Upper lobe of left lung (tissue), 4 donors: ENCODE measurements at regions not wholly inside any gene's neighbourhood (a gene's known extent, or its start where the extent isn't known, plus 50 kb on each side); places are given as distances from the start of the nearest gene placed in this dataset.

ENCODE experiments used
- POLR2A ChIP-seq, 4 donors: fragments of 450-650 bp; IDR thresholded peaks; one replicate each; pipeline ENCODE4 v1.5.1; 2016 to 2017; ENCODE audit warnings: antibody characterized with exemption in 4 of 4, mild to moderate bottlenecking in 2 of 4
- TF ChIP-seq, protein P1 (sequence below), 6 experiments: fragments of 450-650 bp in 4 of 6; fragments of 200-600 bp in 2 of 6; sonication (generic) in 2 of 6; IDR thresholded peaks; one replicate each; pipeline ENCODE4 v1.5.1; 2016 to 2019; ENCODE audit warnings: antibody characterized with exemption in 6 of 6

- TF ChIP-seq, protein P1, sequence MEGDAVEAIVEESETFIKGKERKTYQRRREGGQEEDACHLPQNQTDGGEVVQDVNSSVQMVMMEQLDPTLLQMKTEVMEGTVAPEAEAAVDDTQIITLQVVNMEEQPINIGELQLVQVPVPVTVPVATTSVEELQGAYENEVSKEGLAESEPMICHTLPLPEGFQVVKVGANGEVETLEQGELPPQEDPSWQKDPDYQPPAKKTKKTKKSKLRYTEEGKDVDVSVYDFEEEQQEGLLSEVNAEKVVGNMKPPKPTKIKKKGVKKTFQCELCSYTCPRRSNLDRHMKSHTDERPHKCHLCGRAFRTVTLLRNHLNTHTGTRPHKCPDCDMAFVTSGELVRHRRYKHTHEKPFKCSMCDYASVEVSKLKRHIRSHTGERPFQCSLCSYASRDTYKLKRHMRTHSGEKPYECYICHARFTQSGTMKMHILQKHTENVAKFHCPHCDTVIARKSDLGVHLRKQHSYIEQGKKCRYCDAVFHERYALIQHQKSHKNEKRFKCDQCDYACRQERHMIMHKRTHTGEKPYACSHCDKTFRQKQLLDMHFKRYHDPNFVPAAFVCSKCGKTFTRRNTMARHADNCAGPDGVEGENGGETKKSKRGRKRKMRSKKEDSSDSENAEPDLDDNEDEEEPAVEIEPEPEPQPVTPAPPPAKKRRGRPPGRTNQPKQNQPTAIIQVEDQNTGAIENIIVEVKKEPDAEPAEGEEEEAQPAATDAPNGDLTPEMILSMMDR (IDR thresholded peaks at IDR 0.05): no peak
- TF ChIP-seq POLR2A (IDR thresholded peaks at IDR 0.05): no peak
Observed at GRCh38 chr1:234965111-234965510, 163.5 kb downstream of the TOMM20 start.
